HCT116 (cell line): ENCODE measurements at regions not wholly inside any gene's neighbourhood (a gene's known extent, or its start where the extent isn't known, plus 50 kb on each side); places are given as distances from the start of the nearest gene placed in this dataset.

ENCODE experiments used
- ATAC-seq: fragments of 200-7000 bp; cut with Tn5 transposase; 2 replicates; pipeline ENCODE4 v1.9.1; 2020; ENCODE audit warnings: mild to moderate bottlenecking, moderate library complexity
- BruUV-seq: library from RNA; stranded (reverse); fragments of 400-500 nt; replicated peaks from 2 replicates; lab custom pipeline; 2021; lab: Mats Ljungman, UMichigan
- CTCF ChIA-PET: fragments of 300-600 bp; sonication (Branson Sonifier 250); formaldehyde crosslinking; loops from one replicate; lab custom pipeline; 2021; ENCODE audit warnings: antibody characterized with exemption; lab: Charles Lee
- POLR2A ChIA-PET: fragments of 300-600, 350-600 bp; sonication (Branson Sonifier 250); formaldehyde crosslinking; loops from one replicate; lab custom pipeline; 2021; ENCODE audit warnings: antibody characterized with exemption; lab: Charles Lee
- RAD21 ChIA-PET, 2 experiments: fragments of 300-600 bp; sonication (Branson Sonifier 250); formaldehyde crosslinking; loops; one replicate each; lab custom pipeline; 2023; ENCODE audit warnings: low total read pairs in 2 of 2; ENCODE audit not compliant: uncharacterized antibody in 2 of 2, unreplicated experiment in 2 of 2, low non-redundant PET in 1 of 2; lab: Charles Lee
- DNase-seq: peaks from one replicate; pipeline ENCODE4 v3.0.0-alpha.2; 2010; ENCODE audit warnings: low read depth, low spot score
- H2AFZ ChIP-seq: fragments of 200-600 bp; shearing (Covaris generic), sonication (generic); 2 replicates; pipeline ENCODE4 v1.6.1; 2017; ENCODE audit warnings: low read depth, mixed run types, mixed read lengths, antibody characterized with exemption, low read length; ENCODE audit not compliant: poor library complexity, severe bottlenecking
- H3K27ac ChIP-seq: 2 replicates; pipeline ENCODE4 v1.5.1; 2012; ENCODE audit warnings: low read depth, low read length
- H3K27me3 ChIP-seq: fragments of 200-600 bp; sonication (generic); 2 replicates; pipeline ENCODE4 v1.6.1; 2016; ENCODE audit warnings: mixed run types, low read length, mixed read lengths; ENCODE audit not compliant: insufficient read depth
- H3K36me3 ChIP-seq, 2 experiments: fragments of 200-500 bp in 1 of 2; fragments of 200-600 bp in 1 of 2; sonication (Bioruptor generic) in 1 of 2; sonication (generic) in 1 of 2; 2 replicates each; pipeline versions ENCODE4 v1.5.1 to v1.6.1; 2014 to 2016; ENCODE audit warnings: low read length in 2 of 2, inconsistent platforms in 1 of 2, mixed read lengths in 1 of 2, mixed run types in 1 of 2; ENCODE audit not compliant: insufficient read depth in 2 of 2, control insufficient read depth in 1 of 2
- H3K4me1 ChIP-seq, 2 experiments: fragments of 200-600 bp in 1 of 2; sonication (generic) in 1 of 2; 2 replicates each; pipeline versions ENCODE4 v1.5.1 to v1.6.1; 2012 to 2017; ENCODE audit warnings: low read length in 2 of 2, inconsistent platforms in 1 of 2, mild to moderate bottlenecking in 1 of 2, mixed read lengths in 1 of 2, mixed run types in 1 of 2, moderate library complexity in 1 of 2; ENCODE audit not compliant: insufficient read depth in 2 of 2, control insufficient read depth in 1 of 2
- H3K4me2 ChIP-seq: fragments of 200-600 bp; sonication (generic); 2 replicates; pipeline ENCODE4 v1.6.1; 2017; ENCODE audit warnings: mixed run types, low read length, mixed read lengths
- H3K4me3 ChIP-seq, 2 experiments: fragments of 200-600 bp in 1 of 2; sonication (generic) in 1 of 2; replicated peaks in 1 of 2; 2 replicates each; pipeline ENCODE4 v1.5.1; 2011 to 2016; ENCODE audit warnings: low read length in 2 of 2, control low read depth in 1 of 2, low read depth in 1 of 2, mild to moderate bottlenecking in 1 of 2, mixed read lengths in 1 of 2, mixed run types in 1 of 2
- H3K79me2 ChIP-seq: fragments of 200-600 bp; sonication (generic); 2 replicates; pipeline ENCODE4 v1.6.1; 2017; ENCODE audit warnings: mild to moderate bottlenecking, mixed run types, low read length, moderate library complexity, mixed read lengths; ENCODE audit not compliant: insufficient read depth
- H3K9ac ChIP-seq: fragments of 200-600 bp; sonication (generic); 2 replicates; pipeline ENCODE4 v1.6.1; 2016; ENCODE audit warnings: low read length, mixed read lengths
- H3K9me2 ChIP-seq: fragments of 200-600 bp; sonication (generic), shearing (Covaris generic); 2 replicates; pipeline ENCODE4 v1.6.1; 2017; ENCODE audit warnings: mixed run types, mild to moderate bottlenecking, moderate library complexity; ENCODE audit not compliant: insufficient read depth
- H3K9me3 ChIP-seq, 2 experiments: fragments of 200-500 bp in 1 of 2; fragments of 200-600 bp in 1 of 2; sonication (Bioruptor generic) in 1 of 2; sonication (generic) in 1 of 2; 2 replicates each; pipeline ENCODE4 v1.6.1; 2014 to 2017; ENCODE audit warnings: low read length in 2 of 2, mixed read lengths in 2 of 2, inconsistent platforms in 1 of 2, low read depth in 1 of 2, mild to moderate bottlenecking in 1 of 2, mixed run types in 1 of 2, moderate library complexity in 1 of 2; ENCODE audit not compliant: control insufficient read depth in 1 of 2, insufficient read depth in 1 of 2
- H4K20me1 ChIP-seq: fragments of 200-600 bp; sonication (generic), shearing (Covaris generic); 2 replicates; pipeline ENCODE4 v1.6.1; 2017; ENCODE audit warnings: mixed run types, mild to moderate bottlenecking, moderate library complexity; ENCODE audit not compliant: insufficient read depth
- ATF3 ChIP-seq: IDR thresholded peaks from 2 replicates; pipeline ENCODE4 v1.6.1; 2012
- CEBPB ChIP-seq: IDR thresholded peaks from 2 replicates; pipeline ENCODE4 v1.6.1; 2012; ENCODE audit warnings: low read depth
- CTCF ChIP-seq, 3 experiments: fragments of 200-600 bp in 1 of 3; sonication (generic) in 1 of 3; IDR thresholded peaks in 2 of 3; conservative IDR thresholded peaks in 1 of 3; 2 replicates each; pipeline ENCODE4 v1.5.1; 2012 to 2017; ENCODE audit warnings: low read depth in 2 of 3, low read length in 2 of 3, antibody characterized with exemption in 1 of 3, borderline replicate concordance in 1 of 3, control low read depth in 1 of 3, mild to moderate bottlenecking in 1 of 3, mixed read lengths in 1 of 3, mixed run types in 1 of 3, moderate library complexity in 1 of 3; ENCODE audit not compliant: insufficient read depth in 1 of 3
- EGR1 ChIP-seq: IDR thresholded peaks from 2 replicates; pipeline ENCODE4 v1.6.1; 2012; ENCODE audit warnings: low read depth
- ELF1 ChIP-seq: IDR thresholded peaks from 2 replicates; pipeline ENCODE4 v1.6.1; 2012; ENCODE audit warnings: low read depth, borderline replicate concordance
- EZH2 ChIP-seq: fragments of 200-600 bp; sonication (generic); IDR thresholded peaks from 2 replicates; pipeline ENCODE4 v1.6.1; 2017; ENCODE audit warnings: antibody characterized with exemption, mixed run types
- JUND ChIP-seq: IDR thresholded peaks from 2 replicates; pipeline ENCODE4 v1.6.1; 2012
- POLR2A ChIP-seq: IDR thresholded peaks from 2 replicates; pipeline ENCODE4 v1.7.0; 2011; ENCODE audit warnings: borderline replicate concordance; ENCODE audit not compliant: insufficient read depth, insufficient read length; ENCODE audit errors: extremely low read depth
- POLR2AphosphoS5 ChIP-seq: IDR thresholded peaks from 2 replicates; pipeline ENCODE4 v1.6.1; 2011; ENCODE audit warnings: mild to moderate bottlenecking, low read depth, low read length, moderate library complexity
- RAD21 ChIP-seq: IDR thresholded peaks from 2 replicates; pipeline ENCODE4 v1.6.1; 2012; ENCODE audit warnings: low read depth, mild to moderate bottlenecking
- REST ChIP-seq: IDR thresholded peaks from 2 replicates; pipeline ENCODE4 v1.6.1; 2012; ENCODE audit warnings: low read depth
- SP1 ChIP-seq: IDR thresholded peaks from 2 replicates; pipeline ENCODE4 v1.6.1; 2012; ENCODE audit warnings: low read depth
- intact Hi-C: fragments of 100-400 bp; cut with micrococcal nuclease; formaldehyde crosslinking; loops from 2 replicates; pipeline ENCODE4 v1.10.0; 2022

GRCh38 chr15:95325763-95326404, 1004.6 kb upstream of the NR2F2 start:
- Histone ChIP-seq H3K4me3 (no peak overlapping the region), H3K27ac (no peak overlapping the region), H2AFZ (no peak overlapping the region), H3K27me3 (no peaks in the 10 kb centered on the region), H3K79me2 (no peaks in the 10 kb centered on the region), H3K9ac (no peak overlapping the region), H3K4me1 (no peaks in the 10 kb centered on the region), H3K9me2 (no peaks in the 10 kb centered on the region), H3K36me3 (no peaks in the 10 kb centered on the region), H4K20me1 (no peaks in the 10 kb centered on the region), H3K9me3 (no peaks in the 10 kb centered on the region), H3K4me2 (no peak overlapping the region)
- no TSS peak for BruUV-seq
- CTCF ChIA-PET: no interaction called here
- RAD21 ChIA-PET: no interaction called here
- no peak for TF ChIP-seq CEBPB
- TF ChIP-seq POLR2A: no peak
- TF ChIP-seq ATF3: no peak
- no peak for TF ChIP-seq SP1
- no peak for TF ChIP-seq POLR2AphosphoS5
- no peak for TF ChIP-seq JUND
- TF ChIP-seq CTCF (IDR thresholded peaks at IDR 0.05 in 2 of 3, conservative IDR thresholded peaks at IDR 0.05 in 1 of 3; ENCODE audit: borderline replicate concordance in 1 of 3, insufficient read depth in 1 of 3, low read depth in 2 of 3, low read length in 2 of 3): no peak
- no peak for TF ChIP-seq EZH2
- no peak for TF ChIP-seq RAD21
- TF ChIP-seq REST: no peak
- TF ChIP-seq EGR1: no peak
- TF ChIP-seq ELF1: no peak
- POLR2A ChIA-PET: no interaction called here
- DNase-seq: no peak
- intact Hi-C loops: no loop called here
- no peak for ATAC-seq
